ENCODE measurements at regions not wholly inside any gene's neighbourhood (a gene's known extent, or its start where the extent isn't known, plus 50 kb on each side); places are given as distances from the start of the nearest gene placed in this dataset.

DNA sequence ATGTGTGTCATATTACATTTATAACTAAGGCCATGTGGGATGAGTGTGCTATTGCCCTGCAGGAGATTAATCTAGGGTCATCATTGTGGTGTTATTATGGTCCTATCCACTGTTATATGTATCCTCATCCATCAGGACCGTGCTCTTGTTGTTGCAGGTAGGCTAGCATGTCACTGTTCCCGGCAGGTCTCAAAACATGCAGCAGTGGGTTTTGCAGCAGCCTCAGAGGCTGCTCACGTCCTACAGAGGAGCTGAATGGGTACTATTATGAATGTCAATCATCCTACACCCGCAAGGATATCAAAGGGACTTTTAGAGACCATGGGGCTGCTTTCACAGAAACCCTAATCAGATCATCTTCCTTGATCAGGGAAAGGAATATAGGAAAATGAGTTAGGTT is 318.2 kb downstream of the SAMD5 start:
- no peak for DNase-seq

DNA sequence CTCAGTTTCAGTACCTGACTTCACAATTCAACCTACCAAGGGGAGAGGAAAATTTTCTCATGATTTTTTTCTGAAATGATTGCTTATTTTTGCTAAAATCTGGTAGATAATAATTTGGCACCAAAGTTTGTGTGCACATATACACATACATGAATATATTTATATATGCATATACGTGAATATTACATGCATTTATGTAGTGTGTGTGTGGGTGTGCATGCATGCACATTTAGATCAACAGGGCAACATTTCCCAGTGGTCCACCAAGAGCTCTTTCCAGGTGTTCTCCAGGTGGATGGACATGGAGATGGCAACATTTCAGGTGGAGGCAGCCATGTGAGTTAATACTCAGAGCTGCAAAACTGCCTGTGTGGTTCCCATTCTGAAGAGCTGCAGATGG is 320.9 kb downstream of the SAMD5 start:
- DNase-seq = no peak

- DNase-seq = no peak
Observed at GRCh38 chr6:147829835-147830234, 321.3 kb downstream of the SAMD5 start.

- DNase-seq = no peak
Observed at GRCh38 chr6:147831356-147831755, 322.9 kb downstream of the SAMD5 start.

DNA sequence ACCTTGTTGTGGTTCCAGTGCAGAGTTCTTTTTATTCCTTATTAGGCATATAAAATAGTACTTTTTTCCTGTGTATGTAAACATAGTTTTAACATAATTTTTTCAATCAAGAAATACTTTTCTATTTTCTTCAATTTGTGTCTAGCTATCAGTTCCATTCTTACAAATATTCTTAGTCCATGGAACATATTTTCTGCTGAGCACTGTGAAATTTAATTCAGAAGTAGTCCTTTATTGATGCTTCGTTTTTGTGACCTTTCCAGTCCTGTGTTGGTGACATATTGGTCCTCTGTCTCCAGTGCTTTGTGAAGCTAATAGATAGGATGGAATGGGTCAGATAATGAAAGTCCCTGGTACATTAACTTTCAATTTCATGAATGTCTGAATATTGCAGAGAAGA is 325.1 kb downstream of the SAMD5 start:
- DNase-seq = no peak

DNA sequence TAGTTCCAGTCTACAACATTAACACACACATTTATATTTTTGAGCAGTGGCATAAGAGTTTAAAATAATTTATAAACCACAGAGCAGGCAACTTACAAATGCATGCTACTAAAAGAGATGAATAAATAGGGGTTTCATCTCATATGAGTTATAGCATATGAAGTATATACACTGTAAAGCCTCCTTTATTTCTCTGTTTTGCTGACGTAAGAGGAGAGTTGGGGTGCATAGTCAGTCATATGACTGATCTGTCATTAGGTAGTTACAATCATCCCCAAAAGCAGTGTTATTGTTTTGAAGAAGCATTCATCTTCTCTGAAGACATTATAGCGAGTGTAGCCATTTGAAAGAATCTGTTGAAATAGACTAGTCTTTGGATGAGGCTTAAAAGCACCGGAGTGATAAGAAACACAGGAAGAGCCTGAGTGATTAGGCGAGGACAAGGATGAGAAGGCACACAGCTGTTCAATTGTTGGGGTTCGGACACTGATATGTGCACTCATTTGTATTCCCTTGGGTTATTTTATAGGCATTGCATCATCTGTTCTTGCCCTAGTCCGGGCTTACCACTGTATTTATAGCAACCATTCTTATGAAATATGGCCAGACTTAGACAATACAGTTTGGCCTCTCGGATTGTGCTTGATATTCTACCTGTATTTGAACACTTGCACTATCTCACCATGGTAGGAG is 325.7 kb downstream of the SAMD5 start:
- DNase-seq = no peak

GRCh38 chr6:147837540-147837939 is 329.1 kb downstream of the SAMD5 start:
- no peak for DNase-seq

DNA sequence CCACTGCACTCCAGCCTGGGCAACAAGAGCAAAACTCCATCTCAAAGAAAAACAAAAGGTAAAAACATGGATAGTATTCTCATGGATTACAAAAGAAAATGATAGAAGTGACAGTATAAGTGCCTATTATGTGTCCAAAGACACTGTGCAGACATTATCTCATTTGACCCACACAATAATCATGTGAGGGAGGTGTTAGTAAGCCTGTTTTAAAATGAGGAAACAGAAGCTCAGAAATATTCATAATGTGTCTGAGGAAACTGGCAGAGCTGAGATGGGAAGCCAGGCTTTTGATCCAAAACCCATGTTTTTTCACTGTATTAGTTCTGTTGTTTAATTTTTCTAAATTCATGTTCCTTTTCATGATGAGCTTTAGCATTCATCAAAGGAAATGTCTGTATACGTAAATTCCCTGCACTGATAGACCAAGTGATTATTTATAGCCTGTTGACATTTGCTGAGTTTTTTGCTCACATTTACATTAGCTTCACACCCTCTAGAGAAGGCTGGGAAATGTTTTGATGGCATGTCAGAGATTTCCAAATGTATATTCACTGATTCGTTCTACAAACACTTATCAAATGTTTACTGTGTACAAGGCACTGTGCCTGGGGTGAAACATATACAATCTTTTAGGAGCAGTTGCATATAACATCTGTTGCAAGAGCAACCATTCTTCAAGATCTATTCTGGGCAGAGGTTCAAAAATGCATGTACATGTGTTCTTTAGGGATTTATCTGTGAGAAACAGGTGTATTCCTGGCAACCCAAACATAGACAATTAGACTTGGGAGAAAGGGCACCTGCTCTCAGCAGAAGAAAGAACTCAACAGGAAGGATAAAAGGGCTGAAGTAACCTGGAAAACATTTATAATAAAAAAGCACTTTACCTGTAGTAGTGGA is 331.5 kb downstream of the SAMD5 start:
- no peak for DNase-seq

DNA sequence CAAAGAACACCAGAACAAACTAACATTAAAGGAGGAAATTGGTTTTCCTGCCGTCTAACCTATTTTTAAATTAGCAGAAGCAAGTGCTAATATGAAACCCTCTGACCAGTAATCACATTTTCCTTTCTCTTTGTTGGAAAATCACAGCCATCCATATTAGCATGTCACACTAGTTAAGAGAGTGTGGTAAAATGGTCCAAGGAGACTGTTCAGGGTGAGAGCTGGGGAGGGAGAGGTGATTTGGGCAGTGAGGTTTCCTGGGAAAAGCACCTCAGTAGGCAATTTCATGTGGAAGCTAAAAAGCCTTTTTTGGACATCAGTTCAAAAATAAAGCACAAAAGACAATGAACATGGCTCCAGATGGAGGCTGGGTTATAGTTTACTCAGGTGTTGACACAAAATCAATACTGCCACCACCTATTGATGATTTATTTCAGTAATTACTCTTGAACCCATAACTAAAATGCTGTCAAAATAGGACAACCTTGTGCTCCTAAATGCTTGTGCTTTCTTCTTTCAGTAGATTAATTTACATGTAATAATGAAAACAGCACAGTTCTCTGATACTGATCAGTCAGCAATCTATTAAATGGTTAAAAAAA is 333.2 kb downstream of the SAMD5 start:
- DNase-seq = no peak

DNA sequence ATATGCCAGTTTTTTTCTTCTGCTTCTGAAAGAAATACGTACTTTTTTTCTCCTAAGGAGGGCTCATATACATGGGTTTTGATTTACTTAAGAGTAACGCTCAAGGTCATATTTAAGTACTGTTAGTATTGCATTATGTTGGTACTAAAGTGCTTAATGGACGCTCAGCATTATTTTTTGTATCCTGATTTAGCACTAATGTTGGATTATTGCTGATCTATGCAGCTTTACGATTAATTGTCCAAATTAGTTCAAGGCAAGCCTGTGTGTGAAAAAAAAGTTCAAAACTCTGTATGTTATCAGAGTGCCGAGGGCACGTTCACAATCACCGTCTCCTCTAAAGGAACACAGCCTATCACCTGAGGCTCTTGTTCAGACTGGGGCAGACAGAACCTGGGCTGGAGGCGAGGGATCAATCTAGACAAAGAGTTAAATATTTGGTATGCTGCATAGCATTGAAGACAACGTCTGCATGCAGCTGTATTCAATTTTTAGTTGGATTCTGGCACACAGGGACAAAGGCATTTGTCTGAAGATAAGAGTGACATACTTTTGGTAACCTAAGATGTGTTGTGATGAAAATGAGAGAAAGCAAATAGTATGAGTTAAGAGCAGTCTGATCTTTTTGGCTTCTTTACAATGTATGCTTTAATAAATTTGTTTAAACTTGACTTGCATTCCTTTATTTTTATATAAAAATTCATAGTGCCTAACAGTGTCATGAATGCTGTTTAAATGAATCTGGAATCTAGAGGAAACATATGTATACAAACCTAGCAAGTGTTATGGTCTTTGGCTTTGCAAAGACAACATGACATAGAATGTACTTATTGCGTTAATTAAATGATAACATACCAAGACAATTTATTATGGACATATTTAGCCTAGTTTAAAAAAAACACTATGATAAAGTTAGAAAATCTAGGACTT is 341.2 kb downstream of the SAMD5 start:
- DNase-seq = no peak

GRCh38 chr6:147852772-147853171 is 344.3 kb downstream of the SAMD5 start:
- no peak for DNase-seq

GRCh38 chr6:147853574-147853973 is 345.1 kb downstream of the SAMD5 start:
- DNase-seq = no peak

DNA sequence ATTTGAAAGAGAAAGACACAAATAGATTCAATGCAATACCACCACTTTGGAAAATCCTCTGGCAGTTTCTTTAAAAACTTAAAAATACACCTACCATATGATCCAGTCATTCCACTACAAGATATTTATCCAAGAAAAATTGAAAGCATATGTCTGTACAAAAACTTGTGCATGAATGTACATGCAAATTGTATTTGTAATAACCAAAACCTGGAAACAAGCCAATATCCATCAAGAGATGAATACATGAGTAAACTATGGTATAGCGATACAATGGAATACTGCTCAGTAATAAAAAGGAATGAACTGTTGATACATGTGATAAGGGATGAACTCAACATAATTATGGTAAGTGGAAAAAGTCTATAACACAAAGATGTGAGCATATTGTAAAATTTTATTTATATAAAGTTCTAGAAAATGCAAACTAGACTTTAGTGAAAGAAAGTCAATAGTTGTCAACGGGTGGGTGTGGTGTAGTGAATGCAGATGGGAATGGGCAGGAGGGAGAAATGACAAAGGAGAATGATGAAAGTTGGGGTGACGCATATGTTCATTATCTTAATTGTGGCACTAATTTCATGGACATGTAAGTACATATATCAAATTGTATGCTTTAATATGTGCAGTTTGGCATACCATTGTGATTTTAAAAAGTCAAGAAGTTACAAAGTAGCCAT is 347.5 kb downstream of the SAMD5 start:
- DNase-seq = no peak

- DNase-seq = no peak
Observed at GRCh38 chr6:147856687-147857086, 348.2 kb downstream of the SAMD5 start.

DNA sequence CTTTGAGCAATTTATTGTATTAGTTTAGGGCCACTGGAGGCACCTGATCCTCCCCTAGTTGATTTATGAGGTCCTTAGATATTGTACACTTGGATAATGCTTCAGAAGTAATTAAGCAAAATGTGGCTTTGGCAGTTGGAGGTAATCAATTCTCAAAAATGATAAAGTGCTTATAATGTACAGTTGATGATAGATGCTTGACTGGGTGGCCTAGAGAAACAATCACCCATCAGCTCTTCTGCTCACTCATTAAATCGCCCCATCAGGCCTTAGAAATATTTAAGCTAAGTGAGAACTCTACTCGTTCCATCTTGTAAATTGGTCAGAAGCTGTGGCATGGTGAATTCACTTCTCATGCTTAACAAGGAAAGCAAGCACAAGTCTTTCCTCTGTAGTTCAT is 349.9 kb downstream of the SAMD5 start:
- no peak for DNase-seq

DNA sequence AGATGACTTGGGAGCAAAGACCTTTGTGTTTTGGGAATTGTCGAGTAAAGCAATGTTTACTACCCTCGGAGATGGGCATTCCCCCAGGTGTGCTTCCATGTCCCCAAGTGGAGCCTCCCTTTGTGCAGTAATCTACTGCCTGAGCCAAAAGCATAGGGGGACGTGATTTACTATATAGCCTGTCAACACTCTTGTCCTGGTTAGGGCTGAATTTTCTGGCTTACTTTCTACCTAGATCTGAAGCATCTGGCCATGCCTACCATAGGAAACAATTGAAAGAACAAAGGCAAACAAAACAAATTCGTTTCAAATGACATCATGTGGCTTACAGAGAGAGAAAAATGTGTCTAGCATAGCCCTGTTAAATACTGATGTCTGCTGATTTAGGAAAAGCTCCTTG is 350.6 kb downstream of the SAMD5 start:
- no peak for DNase-seq

GRCh38 chr6:147861696-147862095 is 353.2 kb downstream of the SAMD5 start:
- no peak for DNase-seq

GRCh38 chr6:147867433-147868226 is 359.1 kb downstream of the SAMD5 start:
- no peak for DNase-seq

DNA sequence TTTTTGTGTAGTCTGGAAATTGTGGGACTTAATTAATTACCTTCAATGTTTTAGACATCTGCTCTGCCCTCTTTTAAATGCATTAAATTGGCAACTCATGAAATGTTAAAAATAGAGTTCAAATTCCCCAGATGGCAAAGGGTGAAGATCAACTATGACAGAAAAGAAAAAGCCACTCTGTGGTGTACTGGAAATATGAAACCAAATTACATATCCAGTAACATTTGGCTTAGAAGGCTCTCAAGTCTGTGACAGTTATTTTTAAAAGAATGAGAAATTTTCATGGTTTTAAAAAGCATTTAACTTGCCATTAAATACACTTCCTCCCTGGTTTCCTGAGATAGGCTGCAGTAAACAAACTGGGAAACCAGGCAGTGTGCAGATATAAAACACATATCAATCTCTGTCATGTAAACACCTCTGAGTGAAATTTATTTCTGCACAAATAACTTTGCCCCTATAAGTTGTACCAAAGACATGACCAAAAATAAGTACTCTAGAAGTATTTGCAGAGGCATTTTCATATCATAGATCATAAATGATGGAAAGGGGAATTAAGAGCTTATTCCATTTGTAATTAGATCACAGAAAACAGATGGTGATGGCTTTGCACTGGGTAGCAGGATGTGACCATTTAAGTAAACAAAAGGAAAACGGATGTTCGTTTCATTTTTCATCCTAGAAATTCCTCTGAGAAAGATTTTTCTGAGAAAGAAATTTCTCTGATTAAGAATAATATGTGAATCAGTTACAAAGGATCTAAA is 360.1 kb downstream of the SAMD5 start:
- no peak for DNase-seq

DNA sequence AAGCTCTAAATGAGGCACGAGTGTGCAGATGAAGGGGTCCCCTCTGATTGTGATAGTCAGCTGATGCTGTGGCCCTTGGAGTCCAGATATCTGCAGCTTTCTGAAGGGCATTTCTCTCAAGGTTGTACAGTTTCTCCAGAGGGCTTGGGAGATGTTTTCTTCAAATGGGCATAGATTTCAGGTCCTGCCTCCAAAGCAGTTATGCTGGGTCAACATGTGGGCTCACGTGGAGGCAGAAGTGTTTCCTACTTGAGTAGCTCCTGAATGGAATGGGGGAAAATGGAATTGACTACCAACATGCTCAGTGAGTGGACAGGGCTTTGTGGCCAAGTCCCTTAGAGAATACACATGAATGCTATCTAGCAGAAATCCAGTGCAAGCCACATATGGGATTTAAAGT is 360.7 kb downstream of the SAMD5 start:
- no peak for DNase-seq

GRCh38 chr6:147869869-147870268 is 361.4 kb downstream of the SAMD5 start:
- DNase-seq = no peak
